ENCODE measurements at regions not wholly inside any gene's neighbourhood (a gene's known extent, or its start where the extent isn't known, plus 50 kb on each side); places are given as distances from the start of the nearest gene placed in this dataset.

DNA sequence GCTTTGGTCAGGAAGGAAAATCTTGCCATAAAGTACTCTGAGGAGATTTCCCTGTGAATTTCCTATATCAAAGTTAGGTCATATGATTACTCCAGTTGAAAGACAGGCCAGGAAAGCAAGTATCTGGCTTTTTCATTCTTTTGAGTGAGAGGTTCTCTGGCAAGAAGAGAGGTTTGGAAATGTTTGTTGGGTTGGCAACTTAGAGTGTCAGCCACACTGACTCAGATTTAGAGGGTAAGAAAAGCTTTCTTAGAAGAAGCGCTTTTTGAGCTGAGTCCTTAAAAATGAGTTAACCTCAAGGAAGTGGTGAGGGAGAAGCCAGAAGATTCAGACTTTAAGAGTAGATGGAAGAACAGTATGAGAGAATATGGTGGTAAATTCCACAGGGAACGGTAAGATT lies 86.1 kb upstream of the BDNF start:
- Histone ChIP-seq H2AFZ (ENCODE audit: low read depth, low read length, poor library complexity, severe bottlenecking) (no peak overlapping the region), H3K27me3 (ENCODE audit: insufficient read depth, low read length) (no peaks in the 10 kb centered on the region), H3K9ac (ENCODE audit: low read length) (no peak overlapping the region), H3K36me3 (ENCODE audit: control insufficient read depth in 1 of 2, insufficient read depth in 2 of 2, low read length in 2 of 2) (no peaks in the 10 kb centered on the region), H3K27ac (ENCODE audit: low read depth, low read length) (no peak overlapping the region), H3K9me3 (ENCODE audit: control insufficient read depth in 1 of 2, insufficient read depth in 1 of 2, low read depth in 1 of 2, low read length in 2 of 2) (no peaks in the 10 kb centered on the region), H3K4me1 (ENCODE audit: control insufficient read depth in 1 of 2, insufficient read depth in 2 of 2, low read length in 2 of 2) (no peaks in the 10 kb centered on the region), H3K4me3 (replicated peaks in 1 of 2; ENCODE audit: low read depth in 1 of 2, low read length in 2 of 2) (no peak overlapping the region), H3K4me2 (ENCODE audit: low read length) (no peak overlapping the region), H3K79me2 (ENCODE audit: insufficient read depth, low read length) (no peaks in the 10 kb centered on the region), H3K9me2 (ENCODE audit: insufficient read depth) (no peaks in the 10 kb centered on the region), H4K20me1 (ENCODE audit: insufficient read depth) (no peaks in the 10 kb centered on the region)
- TF ChIP-seq POLR2AphosphoS5 (IDR thresholded peaks at IDR 0.05; ENCODE audit: low read depth, low read length) (no peak), EZH2 (IDR thresholded peaks at IDR 0.05) (no peak), YY1 (IDR thresholded peaks at IDR 0.05; ENCODE audit: extremely low read depth, insufficient replicate concordance, low read depth, low read length) (no peak), ZFX (IDR thresholded peaks at IDR 0.05) (no peak), ELF1 (IDR thresholded peaks at IDR 0.05; ENCODE audit: borderline replicate concordance, low read depth) (no peak), ZBTB33 (IDR thresholded peaks at IDR 0.05; ENCODE audit: extremely low read depth, insufficient replicate concordance, low read length) (no peak), POLR2A (IDR thresholded peaks at IDR 0.05; ENCODE audit: borderline replicate concordance, extremely low read depth, insufficient read depth, insufficient read length) (no peak), CBX3 (IDR thresholded peaks at IDR 0.05; ENCODE audit: low read depth) (no peak), RAD21 (IDR thresholded peaks at IDR 0.05; ENCODE audit: low read depth) (no peak), JUND (IDR thresholded peaks at IDR 0.05) (no peak), SIN3A (IDR thresholded peaks at IDR 0.05; ENCODE audit: low read depth) (no peak), TCF7L2 (IDR thresholded peaks at IDR 0.05; ENCODE audit: borderline replicate concordance, extremely low read depth, insufficient read depth, insufficient read length) (no peak), SRF (IDR thresholded peaks at IDR 0.05; ENCODE audit: low read depth) (no peak), MAX (IDR thresholded peaks at IDR 0.05) (no peak), CTCF (IDR thresholded peaks at IDR 0.05 in 2 of 3, conservative IDR thresholded peaks at IDR 0.05 in 1 of 3; ENCODE audit: borderline replicate concordance in 1 of 3, insufficient read depth in 1 of 3, low read depth in 2 of 3, low read length in 2 of 3) (no peak), CEBPB (IDR thresholded peaks at IDR 0.05; ENCODE audit: low read depth) (no peak), EZH2phosphoT487 (IDR thresholded peaks at IDR 0.05; ENCODE audit: borderline replicate concordance) (no peak), SP1 (IDR thresholded peaks at IDR 0.05; ENCODE audit: low read depth) (no peak)
- TF ChIP-seq, protein P1, sequence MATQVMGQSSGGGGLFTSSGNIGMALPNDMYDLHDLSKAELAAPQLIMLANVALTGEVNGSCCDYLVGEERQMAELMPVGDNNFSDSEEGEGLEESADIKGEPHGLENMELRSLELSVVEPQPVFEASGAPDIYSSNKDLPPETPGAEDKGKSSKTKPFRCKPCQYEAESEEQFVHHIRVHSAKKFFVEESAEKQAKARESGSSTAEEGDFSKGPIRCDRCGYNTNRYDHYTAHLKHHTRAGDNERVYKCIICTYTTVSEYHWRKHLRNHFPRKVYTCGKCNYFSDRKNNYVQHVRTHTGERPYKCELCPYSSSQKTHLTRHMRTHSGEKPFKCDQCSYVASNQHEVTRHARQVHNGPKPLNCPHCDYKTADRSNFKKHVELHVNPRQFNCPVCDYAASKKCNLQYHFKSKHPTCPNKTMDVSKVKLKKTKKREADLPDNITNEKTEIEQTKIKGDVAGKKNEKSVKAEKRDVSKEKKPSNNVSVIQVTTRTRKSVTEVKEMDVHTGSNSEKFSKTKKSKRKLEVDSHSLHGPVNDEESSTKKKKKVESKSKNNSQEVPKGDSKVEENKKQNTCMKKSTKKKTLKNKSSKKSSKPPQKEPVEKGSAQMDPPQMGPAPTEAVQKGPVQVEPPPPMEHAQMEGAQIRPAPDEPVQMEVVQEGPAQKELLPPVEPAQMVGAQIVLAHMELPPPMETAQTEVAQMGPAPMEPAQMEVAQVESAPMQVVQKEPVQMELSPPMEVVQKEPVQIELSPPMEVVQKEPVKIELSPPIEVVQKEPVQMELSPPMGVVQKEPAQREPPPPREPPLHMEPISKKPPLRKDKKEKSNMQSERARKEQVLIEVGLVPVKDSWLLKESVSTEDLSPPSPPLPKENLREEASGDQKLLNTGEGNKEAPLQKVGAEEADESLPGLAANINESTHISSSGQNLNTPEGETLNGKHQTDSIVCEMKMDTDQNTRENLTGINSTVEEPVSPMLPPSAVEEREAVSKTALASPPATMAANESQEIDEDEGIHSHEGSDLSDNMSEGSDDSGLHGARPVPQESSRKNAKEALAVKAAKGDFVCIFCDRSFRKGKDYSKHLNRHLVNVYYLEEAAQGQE (IDR thresholded peaks at IDR 0.05; ENCODE audit: low read depth): no peak
- intact Hi-C loops (cut with micrococcal nuclease): no loop called here
- POLR2A ChIA-PET: no interaction called here
- CTCF ChIA-PET: no interaction called here
- ATAC-seq (no peak), DNase-seq (ENCODE audit: low read depth, low spot score) (no peak)
- BruUV-seq (replicated peaks): no TSS peak
- RAD21 ChIA-PET (ENCODE audit: low non-redundant PET in 1 of 2, low total read pairs in 2 of 2, uncharacterized antibody in 2 of 2, unreplicated experiment in 2 of 2): no interaction called here
